ENCODE measurements at regions not wholly inside any gene's neighbourhood (a gene's known extent, or its start where the extent isn't known, plus 50 kb on each side); places are given as distances from the start of the nearest gene placed in this dataset.

DNA sequence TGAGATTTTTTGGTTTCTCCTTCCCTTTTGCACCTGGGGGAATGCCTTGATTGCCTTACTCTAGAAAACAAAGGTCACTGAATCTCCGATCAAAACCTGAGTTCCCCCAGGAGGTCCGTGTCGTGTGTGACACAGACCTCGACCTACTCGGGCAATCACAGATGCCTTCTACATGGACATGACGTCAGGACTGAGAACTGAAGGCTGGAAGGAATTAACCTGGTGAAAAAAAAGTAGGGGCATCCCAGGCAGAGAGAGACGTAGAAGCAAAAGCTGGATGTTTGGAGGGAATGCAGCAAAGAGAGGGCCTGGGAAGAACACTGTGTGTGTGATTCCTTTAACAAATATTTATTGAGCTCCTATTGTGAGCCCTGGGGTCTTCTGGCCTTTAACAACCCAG is 178.0 kb downstream of the PRDM2 start:
- no peak for DNase-seq

DNA sequence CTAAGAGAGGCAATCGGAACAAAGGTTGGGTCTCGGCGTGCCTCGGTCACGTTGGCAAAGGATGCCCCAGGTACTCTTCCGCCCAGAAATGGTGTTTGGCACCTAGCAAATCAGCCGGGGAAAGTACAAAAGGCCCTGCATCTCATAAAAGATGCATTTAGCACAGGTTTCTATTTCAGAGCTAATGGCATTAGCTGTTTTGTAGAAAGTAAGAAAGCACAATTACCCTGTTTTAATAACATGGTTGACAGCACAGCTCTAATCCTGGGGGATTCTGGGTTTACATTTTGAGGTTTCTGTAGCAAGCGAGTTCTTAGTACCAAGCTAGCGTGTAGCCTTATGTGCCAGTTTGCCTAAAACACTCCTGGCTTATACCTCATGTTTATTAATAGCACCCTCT is 178.5 kb downstream of the PRDM2 start:
- DNase-seq = no peak

DNA sequence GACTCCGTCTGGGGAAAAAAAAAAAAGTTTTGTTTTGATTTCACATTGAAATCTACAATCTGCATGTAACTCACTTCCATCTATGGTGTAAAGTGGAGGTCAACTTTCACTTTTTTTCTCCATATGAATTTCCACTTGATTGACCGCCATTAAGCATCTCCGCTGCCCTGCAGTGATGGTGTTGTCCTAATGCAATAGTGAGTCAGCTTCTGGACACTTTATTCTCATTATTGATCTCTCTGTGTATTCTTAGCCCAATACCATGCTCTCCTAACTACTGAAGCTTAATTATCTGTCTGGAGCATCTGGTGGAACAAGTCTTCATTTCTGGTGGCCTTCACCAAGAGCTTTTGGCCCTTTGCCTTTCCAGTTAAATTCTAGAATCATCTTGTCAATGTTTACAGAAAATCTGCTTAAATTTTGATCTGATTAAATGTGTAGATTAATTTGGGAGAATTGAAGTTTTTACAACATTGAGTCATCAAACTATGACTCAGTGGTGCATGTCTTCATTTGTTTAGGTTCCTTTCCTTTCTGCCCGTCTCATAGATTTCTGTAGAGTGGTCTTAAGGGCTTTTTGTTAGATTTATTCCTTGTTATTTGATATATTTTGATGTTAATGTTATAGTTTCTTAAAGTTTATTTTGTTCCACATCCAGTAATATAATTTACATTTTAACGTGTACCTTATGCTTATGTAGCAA is 181.5 kb downstream of the PRDM2 start:
- DNase-seq = no peak

DNA sequence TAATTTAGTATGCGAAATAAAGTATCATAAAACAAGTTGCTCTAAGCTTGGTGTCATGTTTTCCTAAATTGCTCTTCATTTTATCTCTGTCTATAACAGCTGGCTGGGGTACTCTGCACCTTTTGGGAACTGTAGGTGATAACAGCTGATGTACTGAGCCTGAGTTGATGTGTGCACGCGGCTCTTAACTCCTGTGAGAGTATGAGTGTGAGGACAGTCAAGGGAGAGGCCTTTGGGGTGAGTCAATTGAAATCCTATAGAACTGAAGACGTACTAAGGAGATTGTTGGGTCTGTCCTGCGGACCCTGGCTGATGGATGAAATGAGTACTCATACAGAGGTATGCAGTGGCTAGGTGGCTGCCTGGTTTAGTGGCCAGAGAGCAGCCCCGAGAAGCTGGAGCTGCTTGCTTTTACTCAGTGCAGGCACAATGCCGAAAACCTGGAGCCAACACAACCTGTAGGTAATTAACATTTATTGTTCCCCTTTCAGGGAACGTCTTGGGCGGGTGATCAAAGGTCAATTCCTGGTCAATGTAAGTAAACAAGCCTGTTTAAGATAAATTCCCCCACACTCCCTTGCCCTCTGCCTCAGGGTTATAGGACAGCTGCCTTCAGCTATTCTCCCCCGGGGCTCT is 188.5 kb downstream of the PRDM2 start:
- no peak for DNase-seq

DNA sequence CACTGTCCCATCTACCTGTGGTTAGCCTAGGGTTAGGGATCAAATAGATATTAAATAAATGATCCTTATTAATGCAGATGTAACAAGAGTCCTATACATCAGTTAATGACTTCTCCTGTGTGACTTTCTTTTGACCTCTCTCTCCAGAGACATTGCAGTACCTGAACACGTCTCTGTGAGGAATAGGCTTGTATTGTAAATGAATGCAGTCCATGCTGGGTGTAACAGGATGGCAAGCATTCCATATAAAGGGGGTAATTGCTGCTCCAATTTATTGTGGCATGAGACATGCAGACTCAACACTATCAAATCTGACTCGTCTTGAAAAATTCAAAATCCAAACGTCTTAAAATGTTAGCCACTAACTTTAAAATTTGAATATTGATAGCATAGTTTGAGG is 189.5 kb downstream of the PRDM2 start:
- no peak for DNase-seq

DNA sequence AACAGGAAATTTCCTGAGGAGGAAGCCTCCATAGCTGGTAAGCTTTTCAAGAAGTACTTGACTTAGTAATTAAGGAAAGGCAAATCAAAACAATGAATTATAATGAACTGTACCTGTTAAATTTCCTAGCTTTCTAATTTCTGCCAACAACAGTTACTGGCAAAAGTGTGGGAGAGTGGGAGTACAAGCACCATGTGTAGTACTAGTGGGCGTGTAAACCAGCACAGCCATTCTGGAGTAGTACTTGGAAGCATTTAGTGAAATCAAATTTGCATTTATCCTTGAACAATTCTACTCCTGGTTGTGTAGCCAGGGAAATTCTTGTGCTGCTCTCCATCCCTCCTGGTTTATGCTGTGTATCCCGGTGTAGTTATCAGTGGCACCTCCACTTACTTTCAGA is 190.8 kb downstream of the PRDM2 start:
- DNase-seq = no peak

DNA sequence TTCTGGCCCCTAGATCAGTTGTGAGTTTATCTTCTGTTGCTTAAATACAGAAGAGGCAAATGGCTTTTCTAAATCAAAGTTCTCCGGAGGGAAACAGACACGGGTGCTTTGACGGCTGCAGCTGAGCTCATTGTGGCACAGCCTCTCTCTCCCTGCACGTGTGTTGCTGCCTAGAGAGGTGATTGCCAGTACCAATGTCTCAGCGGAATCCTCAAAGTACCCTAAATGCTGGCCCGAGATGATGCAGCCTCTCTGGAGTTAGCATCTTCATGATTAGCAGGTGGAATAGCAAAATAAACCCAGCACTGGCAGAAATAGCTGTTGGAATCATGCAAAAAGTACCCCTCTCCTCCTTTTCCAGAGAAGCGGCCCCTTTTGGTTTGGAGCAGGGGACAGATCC is 192.2 kb downstream of the PRDM2 start:
- DNase-seq = no peak

DNA sequence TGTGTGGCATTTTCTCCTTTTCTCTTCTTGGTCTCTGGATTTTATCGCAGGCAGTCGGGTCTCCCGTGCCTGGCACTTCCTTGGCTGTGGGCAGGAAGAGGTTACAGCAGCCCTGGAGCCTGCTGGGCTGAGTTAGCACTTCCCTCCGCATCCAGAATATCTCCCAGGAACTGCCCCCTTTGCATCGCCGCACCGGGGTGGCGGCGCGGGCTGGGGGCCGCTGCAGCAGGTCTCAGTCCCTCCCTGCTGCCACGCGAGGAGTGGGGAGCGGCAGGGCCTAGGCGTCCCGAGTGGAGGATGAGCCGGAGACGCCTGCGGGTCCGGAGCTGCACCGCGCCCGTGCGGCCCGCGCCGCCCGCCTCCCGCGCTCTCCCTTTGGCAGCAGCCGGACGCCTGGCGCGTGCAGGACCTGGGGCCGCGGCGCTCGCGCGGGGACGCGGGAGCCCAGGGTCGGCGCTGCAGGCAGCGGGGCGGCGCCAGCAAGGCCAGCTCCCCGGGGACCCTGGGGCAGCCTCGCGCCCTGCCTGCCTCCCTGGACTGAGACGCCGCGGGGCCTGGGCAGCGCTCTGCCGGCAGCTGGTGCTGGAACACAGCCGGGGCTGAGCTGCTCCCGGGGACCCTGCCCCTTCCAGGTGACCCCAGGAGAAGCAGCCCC is 192.8 kb downstream of the PRDM2 start:
- DNase-seq = no peak

DNA sequence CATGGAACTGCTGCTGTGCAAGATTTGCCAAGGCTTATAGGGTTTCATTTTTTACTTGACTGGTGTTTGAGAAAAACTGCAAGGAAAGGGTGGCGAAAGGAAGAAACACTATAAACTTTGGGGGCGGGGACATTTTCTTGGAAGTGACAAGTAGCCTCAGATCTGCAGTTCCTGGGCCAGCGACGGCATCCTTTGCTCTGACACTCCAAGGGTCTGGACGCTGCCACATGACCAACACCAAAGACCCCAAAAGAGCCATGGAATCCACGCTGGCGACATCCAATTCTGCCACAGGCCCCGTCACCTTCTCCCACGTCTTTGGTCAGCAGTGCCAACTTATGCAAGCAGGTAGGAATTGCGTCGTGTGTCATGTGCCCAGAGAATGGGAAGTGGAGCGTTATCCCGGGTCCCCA is 193.4 kb downstream of the PRDM2 start:
- no peak for DNase-seq

DNA sequence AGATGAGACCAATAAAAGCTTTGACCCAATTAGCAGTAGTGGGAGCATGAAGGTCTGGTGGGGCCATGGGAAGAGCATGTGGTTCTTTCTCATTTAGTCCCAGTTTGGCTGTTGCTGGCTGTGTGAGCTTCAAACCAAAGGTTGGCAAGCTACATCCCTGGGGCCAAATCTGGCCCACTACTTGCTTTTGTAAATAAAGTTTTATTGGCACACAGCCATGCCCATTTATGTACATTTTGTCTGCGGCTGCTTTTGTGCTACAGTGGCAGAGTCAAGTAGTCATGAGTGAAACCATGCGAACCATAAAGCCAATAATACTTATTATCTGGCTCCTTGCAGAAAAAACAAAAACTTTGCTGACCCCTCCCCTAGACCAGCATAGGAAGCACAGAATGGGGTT is 196.9 kb downstream of the PRDM2 start:
- no peak for DNase-seq

DNA sequence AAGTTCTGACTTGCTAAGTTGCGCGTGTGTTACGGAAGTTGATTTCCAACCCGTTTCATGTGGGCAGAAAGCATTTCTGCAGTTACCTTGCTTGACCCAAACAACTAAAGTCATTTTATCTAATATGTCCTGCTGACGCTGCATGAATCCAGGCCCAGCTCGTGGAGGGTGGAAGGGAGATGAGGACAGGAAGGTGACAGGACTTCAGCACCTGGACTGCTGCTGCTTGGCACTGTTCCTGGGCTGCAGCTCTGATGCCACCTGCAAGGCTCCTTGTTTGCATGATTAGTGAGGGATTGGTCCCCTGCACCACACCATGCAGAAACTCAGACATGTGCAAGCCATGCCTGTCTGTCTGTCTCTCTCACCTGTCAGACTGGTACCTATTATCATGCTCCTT is 198.4 kb downstream of the PRDM2 start:
- DNase-seq = no peak

DNA sequence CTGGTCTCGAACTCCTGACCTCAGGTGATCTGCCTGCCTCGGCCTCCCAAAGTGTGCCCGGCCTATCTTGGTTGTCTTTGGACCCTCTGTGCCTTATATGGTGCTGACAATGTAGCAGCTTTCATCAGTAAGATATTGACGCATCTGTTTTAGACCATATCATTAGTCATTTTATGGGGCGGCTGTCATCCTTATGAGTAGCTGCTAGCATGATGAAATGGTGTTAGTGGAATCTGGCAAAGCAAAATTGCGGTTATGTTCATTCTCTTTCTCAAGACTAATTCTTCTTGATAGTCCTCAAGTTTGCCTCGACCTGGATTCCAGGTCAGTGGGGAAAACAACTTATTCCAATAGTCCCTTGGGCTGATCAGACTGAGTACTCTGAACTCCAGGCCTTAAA is 199.9 kb downstream of the PRDM2 start:
- DNase-seq = peak; percentile 87

DNA sequence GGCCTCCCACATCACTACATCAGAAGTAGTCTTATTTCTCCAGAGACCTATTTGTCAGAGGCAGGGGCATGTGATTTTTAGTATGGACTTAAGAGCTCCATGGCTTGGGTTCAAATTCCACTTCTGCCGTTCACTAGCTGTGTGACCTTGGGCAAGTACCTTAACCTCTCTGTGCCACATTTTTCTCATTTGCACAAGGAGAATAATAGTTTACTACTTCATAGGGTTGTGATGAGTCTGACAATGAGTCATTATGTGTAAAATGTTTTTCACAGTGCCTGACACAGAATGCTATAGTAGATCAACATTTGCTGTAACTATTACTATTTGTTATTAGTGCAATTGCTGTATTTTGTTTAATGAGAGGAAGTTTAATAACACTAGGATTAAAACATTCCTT is 200.6 kb downstream of the PRDM2 start:
- DNase-seq = peak; percentile 37

DNA sequence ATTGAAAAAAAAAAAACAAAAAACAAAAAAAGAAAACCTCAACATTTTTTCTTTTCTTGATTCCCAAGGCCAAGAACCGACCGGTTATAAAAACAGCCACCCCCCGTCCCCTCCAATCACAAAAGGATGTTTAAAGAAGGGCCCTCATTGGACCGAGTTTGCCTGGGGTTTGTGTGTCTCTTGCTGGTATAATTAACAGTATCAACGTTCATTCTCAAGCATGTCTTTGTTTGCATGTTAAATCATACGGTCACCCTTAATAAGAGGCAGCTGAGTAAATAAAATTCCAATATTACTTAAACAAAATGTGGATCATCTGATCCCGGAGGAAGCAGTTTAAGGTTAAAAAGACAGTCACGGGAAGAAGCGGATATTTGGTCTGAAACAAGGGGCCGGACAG is 201.1 kb downstream of the PRDM2 start:
- peak; percentile 18 for DNase-seq

DNA sequence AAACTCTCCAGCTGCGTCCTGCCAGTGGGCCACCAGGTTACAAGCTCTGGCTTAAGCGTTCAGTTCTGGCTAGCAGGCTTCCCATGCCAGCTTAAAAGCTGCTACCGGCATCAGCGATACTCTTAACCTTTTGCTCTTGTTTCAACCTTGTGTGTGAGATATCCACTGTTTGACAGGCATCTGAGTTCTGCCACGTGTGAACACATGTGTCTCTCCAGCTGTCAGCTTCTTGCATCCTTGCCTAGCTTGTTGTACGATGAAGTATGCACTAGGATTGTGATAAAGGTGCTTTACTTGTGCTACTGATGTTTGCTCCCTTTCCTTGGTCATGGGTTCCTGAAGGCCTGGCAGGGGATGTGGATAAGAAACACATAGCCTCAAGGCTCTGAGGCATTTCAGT is 201.6 kb downstream of the PRDM2 start:
- DNase-seq = no peak

DNA sequence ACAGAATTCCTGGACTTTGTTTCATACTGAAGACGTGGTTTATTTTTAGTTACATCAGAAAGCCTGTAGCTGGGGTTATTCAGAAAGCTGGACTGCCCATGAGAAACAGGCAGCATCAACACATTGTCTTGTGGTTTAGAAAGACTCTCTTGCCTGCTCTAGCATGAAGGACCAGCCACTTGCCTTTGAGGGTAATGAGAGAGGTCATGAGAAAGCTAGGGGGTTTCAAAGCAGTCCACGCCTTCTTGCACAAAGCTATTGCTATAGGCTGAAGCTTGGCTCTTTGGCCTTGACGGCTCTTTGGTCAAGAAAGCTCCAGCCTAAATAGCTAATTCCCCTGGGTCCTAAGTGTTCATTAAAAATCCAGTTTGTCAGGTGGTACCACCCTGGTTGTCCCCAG is 208.1 kb downstream of the PRDM2 start:
- no peak for DNase-seq

DNA sequence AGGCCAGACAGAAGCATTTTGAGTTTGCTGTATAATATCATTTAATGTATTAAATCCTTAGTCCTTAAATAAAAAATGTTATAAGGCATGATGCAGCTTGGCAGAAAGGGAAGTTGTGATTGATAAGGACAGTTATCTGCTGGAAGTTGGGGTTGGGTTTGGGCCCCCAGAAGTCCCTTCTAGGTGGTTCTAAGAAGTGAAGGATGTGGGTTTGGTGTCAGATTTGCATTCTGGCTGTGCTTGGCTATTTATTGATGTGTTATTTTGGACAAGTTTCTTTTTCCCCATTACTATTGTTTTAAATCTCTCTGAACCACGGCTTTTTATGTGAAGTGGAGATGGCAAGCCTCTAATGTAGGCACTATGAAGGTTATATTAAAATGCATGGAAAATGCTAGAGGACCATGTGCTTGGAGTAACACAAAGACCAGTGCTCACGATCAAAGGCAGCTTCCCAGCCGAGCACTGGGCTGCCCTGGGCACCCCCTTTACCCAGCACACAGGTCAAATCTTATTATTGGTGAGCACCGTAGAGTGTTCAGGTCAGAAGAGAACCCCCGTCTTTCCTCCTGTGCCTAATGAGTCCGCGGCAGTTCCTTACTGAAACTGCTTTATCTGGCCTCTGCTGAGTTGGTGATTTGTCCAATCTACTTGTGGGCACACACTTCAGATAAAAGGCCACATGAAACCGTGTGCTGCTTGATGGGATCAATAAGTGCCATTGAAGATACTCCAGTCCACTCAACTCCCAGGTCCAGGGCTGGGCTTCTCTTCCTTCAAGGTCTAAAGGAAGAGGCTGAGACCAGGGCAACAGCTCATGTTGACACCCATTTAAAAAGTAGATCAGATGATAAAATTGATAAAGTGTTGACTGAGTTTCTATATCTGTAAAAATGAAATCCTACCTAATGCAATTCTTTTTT is 212.0 kb downstream of the PRDM2 start:
- DNase-seq = no peak

DNA sequence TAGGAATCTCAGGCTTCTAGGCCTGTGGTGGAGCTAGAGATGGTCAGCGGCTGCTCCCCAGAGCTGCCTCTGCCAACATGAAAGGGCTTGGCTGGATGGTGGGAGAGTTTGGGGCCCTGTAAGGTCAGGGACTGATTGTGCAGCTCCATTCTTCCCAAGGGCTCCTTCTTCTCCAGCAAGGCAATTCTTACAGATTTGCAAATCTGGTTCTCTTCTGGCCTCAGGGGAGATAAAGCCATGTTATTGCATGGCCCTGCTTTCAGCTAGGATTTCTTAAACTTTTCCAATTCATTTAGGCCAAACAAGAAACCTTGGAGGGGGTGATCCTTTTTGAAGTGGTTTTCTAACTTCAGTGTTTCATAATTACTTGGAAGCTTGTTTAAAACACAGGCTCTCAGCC is 213.4 kb downstream of the PRDM2 start:
- no peak for DNase-seq

DNA sequence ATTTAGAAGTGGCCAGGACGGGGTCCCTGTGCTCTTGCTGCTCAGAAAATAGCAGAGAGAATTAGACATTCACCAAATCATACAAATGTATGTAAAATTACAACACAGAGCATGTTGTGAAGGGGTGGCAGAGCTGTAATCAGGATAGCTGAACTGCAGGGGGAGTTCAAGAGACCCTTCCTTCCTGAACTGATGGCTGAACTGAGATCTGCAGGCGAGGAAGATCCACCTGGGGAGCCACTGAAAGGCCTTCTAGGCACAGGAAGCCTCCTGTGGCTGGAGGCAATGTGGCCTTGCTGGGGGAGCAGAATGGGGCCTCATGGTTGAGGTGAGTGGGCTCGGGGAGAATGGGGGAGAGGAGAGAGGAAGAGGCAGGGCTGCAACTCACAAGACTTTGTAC is 216.5 kb downstream of the PRDM2 start:
- DNase-seq = no peak

DNA sequence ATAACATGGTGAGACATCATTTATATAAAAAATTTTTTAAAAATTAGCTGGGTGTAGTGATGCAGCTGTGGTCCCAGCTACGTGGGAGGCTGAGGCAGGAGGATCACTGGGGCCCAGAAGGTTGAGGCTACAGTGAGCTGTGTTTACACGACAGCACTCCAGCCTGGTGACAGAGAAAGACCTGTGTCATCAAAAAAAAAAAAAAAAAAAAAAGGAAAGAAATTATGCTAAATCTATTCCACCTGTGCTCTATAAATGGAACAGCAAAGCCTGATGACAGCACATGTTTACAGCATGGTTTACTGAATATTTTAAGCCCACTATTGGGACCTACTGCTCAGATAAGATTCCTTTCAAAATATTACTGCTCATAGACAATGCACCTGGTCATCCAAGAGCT is 217.6 kb downstream of the PRDM2 start:
- DNase-seq = no peak

DNA sequence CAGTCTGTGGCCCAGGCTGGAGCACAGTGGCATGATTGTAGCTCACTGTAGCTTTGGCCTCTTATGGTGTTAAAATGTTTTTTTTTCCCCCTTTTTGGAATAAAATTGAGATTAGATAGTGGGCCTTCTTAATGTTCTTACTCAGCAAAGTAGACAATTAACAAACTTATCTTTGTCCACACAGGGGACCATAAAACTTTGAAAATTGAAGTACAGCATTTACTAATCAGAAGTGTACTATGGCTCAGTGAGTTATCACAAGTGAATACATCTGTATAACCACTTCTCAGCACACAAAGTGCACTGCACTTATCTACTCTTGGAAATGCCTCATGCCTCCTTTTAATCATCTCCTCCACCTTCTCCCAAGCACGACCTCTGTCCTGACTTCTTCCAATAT is 218.9 kb downstream of the PRDM2 start:
- DNase-seq = no peak

DNA sequence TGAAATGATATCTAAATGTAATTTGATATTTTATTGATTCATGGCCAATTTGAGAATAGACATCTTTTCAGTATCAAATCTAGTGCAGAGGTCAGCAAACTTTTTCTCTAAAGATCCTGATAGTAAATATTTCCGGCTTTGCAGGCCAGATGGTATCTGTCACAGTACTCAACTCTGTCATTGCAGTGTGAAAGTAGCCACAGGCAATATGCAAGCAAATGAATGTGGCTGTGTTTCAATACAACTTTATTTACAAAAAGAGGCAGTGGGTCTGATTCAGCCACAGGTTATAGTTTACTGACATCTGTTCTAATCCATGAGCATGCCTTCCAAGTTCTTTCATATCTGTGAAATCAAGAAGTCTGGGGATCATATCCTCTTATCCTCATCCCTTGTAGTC is 221.2 kb downstream of the PRDM2 start:
- no peak for DNase-seq

DNA sequence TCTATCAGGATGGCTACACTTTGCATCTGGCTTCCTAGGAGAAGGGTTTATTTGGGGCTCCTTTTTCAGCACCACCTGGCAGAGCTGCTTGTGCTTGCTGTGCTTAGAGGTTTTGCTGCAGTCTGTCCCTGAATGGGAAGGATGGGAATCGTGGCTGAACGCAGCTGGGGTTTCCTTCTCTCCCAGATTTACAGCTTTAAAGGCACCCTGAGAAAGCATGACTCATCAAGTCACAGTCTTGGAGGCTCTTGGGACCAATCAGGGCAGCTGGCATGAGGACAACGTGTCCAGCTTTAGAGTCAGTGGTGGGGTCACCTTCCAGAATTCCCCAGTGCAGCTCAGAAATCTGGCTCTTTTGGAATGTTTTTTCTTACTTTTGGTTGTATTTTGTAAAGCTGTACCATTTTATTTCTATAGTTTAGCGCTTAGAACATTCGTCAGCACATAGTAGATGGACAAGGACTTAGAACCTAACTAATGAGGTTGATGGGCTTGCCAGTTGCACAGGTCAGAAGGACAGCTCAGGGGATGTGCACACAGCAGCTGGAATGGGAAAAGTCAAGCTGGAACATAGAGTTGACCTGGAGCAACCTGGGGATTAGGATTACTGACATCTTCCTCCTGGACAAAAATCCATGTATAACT is 222.6 kb downstream of the PRDM2 start:
- no peak for DNase-seq
